Ureter (tissue), 1 donor: ENCODE measurements at regions not wholly inside any gene's neighbourhood (a gene's known extent, or its start where the extent isn't known, plus 50 kb on each side); places are given as distances from the start of the nearest gene placed in this dataset.

ENCODE experiments used
- DNase-seq: peaks from one replicate; pipeline ENCODE4 v3.0.0-alpha.2; 2020; ENCODE audit warnings: low spot score
- donor health status: DM: yes; HTN: yes; CAD: no.

DNA sequence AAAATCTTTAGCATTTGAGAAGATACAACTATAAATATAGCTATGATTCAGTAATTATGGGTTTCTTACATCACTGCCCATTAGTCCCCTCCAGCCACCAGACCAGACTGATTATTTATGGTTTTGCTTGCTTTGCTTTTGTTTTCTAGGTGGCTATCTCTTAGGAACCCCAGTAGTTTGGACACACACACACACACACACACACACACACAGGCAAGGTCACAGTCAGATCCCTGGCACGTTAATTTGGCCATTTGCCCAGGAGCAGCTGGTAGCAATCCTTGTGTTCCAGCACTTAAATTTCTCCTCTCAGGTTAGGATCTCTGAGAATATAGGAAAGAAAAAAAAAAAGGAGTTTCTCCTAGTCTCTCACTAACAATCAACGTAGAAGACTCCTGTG is 90.2 kb upstream of the RESF1 start:
- DNase-seq, result peak; percentile 48

GRCh38 chr12:31867292-31867691 is 91.9 kb upstream of the RESF1 start:
- no peak for DNase-seq

DNA sequence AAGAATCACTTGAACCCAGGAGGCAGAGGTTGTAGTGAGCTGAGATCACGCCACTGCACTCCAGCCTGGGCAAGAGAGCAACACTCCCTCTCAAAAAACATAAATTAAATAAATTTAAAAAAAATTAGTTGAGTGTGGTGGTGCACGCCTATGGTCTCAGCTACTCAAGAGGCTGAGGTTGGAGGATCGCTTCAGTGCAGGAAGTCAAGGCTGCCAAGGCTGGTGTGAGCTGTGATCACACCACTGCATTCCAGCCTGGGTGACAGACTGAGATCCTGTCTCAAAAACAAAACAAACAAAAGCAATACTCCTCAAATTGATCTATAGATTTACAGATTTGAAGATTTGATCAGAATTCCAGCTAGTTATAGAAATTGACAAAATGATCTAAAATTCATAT is 92.7 kb upstream of the RESF1 start:
- no peak for DNase-seq

DNA sequence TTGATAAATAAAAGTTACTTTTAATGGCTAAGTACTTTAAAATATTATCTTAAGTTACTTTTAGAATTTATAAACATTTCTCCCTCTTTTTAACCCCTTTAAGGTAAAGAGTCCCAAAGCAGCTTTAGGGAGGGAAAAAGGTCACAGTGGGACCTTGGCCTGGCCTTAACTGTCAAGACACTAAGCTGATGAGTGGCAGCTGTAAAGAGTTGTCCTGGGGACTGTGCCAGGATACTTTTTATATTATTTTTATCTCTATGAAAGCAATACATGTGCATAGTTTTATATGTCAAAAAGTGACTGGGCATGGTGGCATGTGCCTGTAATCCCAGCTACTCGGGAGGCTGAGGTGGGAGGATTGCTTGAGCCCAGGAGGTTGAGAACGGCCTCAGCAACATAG is 94.2 kb upstream of the RESF1 start:
- no peak for DNase-seq

- DNase-seq, result no peak
Observed at GRCh38 chr12:31861360-31861759, 97.9 kb upstream of the RESF1 start.

GRCh38 chr12:31860401-31860800 is 98.8 kb upstream of the RESF1 start:
- DNase-seq, result no peak

GRCh38 chr12:31859232-31859977 is 99.8 kb upstream of the RESF1 start:
- DNase-seq, result no peak

GRCh38 chr12:31855427-31855826 is 103.8 kb upstream of the RESF1 start:
- DNase-seq, result no peak

DNA sequence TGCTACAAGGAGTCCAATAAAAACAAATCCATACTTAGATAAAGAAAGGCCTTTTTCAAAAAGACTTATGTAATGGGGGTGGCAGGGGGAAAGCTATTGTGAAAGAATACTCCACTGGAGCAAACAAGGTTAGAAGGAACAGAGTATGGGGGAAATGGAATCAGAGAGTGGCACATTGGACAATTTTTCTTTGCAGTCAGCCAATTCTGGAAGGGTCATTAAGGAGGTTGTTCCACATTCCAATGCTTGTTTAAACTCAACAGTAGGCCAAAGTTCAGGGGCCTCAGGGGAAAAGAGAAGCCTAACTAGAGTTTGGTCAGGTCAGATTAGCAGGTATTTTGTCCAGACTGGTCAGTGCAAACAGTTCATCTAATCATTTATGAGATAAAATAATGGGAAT is 105.2 kb upstream of the RESF1 start:
- no peak for DNase-seq

- DNase-seq, result no peak
Observed at GRCh38 chr12:31853520-31853919, 105.7 kb upstream of the RESF1 start.

GRCh38 chr12:31850268-31850667 is 108.9 kb upstream of the RESF1 start:
- no peak for DNase-seq

DNA sequence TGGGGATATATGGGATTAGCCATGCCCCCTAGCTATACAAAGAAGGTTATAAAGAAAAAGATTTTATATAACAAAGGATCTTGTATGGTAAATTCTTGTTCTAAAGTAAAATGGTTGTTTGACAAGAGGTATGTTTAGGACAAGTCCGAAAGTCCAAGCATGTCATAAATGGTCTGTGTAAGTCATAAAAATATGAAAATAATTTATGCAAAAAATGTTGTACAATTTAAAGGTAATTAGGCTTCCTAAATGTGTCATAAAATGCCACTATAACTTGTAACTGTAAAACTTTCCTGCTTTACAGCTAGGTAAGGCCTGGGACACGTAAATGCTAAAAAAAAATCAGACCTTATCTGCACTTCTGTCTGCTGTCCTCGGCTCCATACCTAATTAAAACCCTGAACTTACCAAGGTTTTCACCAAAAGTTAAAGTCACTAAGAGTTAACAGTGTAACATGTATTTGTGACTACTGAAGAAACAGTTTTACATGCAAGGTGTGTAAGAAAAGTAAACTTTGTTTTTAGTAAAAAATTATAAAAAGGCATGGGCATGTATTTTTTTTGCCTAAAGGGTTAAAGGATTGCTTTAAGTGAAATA is 110.0 kb upstream of the RESF1 start:
- no peak for DNase-seq

GRCh38 chr12:31846405-31846804 is 112.8 kb upstream of the RESF1 start:
- DNase-seq, result no peak

GRCh38 chr12:31845613-31846322 is 113.4 kb upstream of the RESF1 start:
- DNase-seq, result no peak

DNA sequence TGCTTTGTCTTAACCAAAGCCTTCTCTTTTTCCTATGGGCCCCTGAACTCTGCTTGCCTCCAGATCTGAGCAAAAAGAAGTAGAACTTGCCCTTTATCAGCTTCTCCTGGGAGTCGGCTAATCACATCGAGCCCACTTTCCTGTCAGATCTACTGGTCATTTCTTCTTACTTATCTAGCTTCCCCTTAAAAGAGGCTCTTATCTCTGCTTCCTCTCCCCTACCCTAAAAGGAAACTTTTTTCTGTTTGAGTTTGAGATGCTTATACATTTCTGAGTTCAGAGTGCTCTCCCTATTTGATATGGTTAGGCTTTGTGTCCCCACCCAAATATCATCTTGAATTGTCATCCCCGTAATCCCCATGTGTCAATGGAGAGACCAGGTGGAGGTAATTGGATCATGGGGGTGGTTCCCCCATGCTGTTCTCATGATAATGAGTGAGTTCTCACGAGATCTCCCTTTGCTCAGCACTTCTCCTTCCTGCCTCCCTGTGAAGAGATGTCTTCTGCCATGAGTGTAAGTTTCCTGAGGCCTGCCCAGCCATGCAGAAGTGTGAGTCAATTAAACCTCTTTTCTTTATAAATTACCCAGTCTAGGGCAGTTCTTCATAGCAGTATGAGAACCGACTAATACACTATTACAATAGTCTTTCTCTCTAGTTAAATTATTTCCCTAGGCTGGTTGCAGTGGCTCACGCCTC is 114.7 kb upstream of the AMN1 start:
- DNase-seq, result no peak

DNA sequence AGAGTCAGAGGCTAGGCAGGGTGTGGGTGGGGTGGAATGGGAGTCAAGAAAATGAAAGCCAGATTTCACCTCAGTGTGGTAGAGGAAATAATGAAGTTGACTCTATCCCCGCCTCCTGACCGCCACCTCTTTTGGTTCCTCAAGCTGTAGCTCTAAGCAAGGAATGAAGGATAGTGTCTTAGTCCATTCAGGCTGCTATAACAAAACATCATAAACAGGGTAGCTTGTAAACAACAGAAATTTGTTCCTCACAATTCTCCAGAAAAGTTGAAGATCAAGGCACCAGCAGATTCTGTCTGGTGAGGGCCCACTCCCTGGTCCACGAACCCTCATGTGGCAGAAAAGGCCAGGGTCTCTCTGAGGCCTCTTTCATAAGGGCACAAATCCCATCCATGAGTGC is 109.1 kb upstream of the AMN1 start:
- DNase-seq, result no peak

GRCh38 chr12:31835276-31835882 is 106.6 kb upstream of the AMN1 start:
- no peak for DNase-seq

- DNase-seq, result no peak
Observed at GRCh38 chr12:31834150-31834549, 105.3 kb upstream of the AMN1 start.

DNA sequence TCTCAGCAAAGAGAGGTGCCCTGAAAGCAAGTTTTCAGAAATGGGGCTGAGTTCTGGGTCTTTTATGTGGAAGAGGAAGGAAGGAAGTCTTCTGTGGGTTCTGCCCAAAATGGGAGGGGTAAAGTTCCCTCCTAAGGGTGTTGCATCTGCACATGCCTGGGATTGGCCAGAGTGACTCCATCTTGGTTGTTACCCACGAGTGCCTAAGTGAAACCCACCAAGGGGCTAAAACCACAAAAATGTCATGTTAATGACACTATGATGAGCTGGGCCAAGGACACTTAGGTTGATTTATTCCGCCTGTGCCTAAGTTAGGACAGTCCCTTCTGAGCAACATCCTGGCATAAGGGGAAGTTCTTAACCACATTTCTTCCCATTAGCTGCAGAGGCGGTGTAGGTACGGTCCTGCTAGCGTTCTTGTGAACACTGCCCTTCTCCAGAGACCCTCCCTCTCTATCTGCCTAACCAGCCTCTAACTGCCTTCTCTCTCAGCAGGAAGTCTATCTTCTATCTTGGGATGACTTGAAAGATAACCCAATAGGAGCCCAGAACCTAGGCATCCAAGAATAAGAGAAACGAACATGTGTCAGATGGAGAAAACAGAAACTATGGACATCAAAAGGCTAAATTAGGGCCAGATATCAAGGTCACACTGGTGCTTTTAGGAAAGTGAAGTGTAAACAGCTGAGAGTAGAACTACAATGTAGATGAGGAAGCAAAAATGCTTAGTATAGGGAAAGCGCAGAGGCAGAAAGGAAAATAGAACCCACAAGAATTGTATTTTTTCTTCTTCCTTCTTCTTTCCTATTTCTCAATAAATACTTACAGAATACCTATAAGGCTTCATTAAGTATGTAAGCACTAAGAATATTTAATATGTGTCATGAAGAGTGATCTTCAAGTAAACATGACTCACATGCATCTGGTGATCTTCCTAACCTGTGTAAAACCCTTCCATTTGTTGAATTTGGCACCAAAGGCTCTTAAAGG is 104.2 kb upstream of the AMN1 start:
- no peak for DNase-seq

- DNase-seq, result no peak
Observed at GRCh38 chr12:31828071-31828470, 99.2 kb upstream of the AMN1 start.

GRCh38 chr12:31822761-31823160 is 93.9 kb upstream of the AMN1 start:
- DNase-seq, result no peak
